ENCODE measurements at regions not wholly inside any gene's neighbourhood (a gene's known extent, or its start where the extent isn't known, plus 50 kb on each side); places are given as distances from the start of the nearest gene placed in this dataset.

DNA sequence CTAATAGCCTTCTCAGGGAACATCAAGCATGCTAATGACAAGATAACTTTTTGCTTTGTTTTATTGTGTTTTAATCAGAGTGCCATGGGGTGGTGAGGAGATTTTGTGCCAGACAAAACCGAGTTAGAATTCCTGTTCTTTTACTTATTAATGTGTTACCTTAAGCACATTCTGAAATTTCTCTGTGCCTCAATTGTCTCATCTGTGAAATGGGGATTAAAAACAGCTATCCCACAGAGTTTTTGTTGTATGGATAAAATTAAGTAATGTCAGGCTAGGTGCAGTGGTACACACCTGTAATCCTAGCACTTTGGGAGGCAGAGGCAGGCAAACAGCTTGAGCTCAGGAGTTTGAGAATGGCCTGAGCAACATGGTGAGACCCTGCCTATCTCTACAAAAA, 138.0 kb downstream of the PROX1 start:
- no peak overlapping the region for H3K27ac ChIP-seq (ENCODE audit: low read depth, low read length)
- no peaks in the 10 kb centered on the region for H3K9me3 ChIP-seq (ENCODE audit: control insufficient read depth, insufficient read depth, low read length)
- no peaks in the 10 kb centered on the region for H3K79me2 ChIP-seq (ENCODE audit: control insufficient read depth, low read length)
- no peak overlapping the region for H3K4me2 ChIP-seq (ENCODE audit: low read length)
- H4K20me1 ChIP-seq (ENCODE audit: control insufficient read depth, insufficient read depth, low read depth, low read length), result no peaks in the 10 kb centered on the region
- H3F3A ChIP-seq (ENCODE audit: control insufficient read depth, insufficient read depth), result no peaks in the 10 kb centered on the region
- TF ChIP-seq, protein P1, sequence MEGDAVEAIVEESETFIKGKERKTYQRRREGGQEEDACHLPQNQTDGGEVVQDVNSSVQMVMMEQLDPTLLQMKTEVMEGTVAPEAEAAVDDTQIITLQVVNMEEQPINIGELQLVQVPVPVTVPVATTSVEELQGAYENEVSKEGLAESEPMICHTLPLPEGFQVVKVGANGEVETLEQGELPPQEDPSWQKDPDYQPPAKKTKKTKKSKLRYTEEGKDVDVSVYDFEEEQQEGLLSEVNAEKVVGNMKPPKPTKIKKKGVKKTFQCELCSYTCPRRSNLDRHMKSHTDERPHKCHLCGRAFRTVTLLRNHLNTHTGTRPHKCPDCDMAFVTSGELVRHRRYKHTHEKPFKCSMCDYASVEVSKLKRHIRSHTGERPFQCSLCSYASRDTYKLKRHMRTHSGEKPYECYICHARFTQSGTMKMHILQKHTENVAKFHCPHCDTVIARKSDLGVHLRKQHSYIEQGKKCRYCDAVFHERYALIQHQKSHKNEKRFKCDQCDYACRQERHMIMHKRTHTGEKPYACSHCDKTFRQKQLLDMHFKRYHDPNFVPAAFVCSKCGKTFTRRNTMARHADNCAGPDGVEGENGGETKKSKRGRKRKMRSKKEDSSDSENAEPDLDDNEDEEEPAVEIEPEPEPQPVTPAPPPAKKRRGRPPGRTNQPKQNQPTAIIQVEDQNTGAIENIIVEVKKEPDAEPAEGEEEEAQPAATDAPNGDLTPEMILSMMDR (IDR thresholded peaks at IDR 0.05; ENCODE audit: low read depth, low read length, poor library complexity, severe bottlenecking), result no peak
- no peak for TF ChIP-seq EZH2phosphoT487 (IDR thresholded peaks at IDR 0.05; ENCODE audit: borderline replicate concordance, low read length)
- H3K36me3 ChIP-seq (ENCODE audit: control insufficient read depth, low read length), result no peaks in the 10 kb centered on the region
- H3K4me3 ChIP-seq (ENCODE audit: low read length), result no peak overlapping the region
- no peaks in the 10 kb centered on the region for H3K9me2 ChIP-seq (replicated peaks; ENCODE audit: control insufficient read depth, low read length)
- H3K4me1 ChIP-seq (ENCODE audit: control insufficient read depth, low read length), result no peaks in the 10 kb centered on the region
- H3K27me3 ChIP-seq (ENCODE audit: control insufficient read depth, low read length), result no peaks in the 10 kb centered on the region

- Histone ChIP-seq H3K9me2 (replicated peaks; ENCODE audit: control insufficient read depth, low read length) (no peaks in the 10 kb centered on the region), H3F3A (ENCODE audit: control insufficient read depth, insufficient read depth) (no peaks in the 10 kb centered on the region), H3K79me2 (ENCODE audit: control insufficient read depth, low read length) (no peaks in the 10 kb centered on the region), H3K27ac (ENCODE audit: low read depth, low read length) (no peak overlapping the region), H3K27me3 (ENCODE audit: control insufficient read depth, low read length) (peaks cover 5% of the 10 kb centered on the region; the same call in 1 of the 2 replicates), H3K9me3 (ENCODE audit: control insufficient read depth, insufficient read depth, low read length) (no peaks in the 10 kb centered on the region), H3K4me1 (ENCODE audit: control insufficient read depth, low read length) (no peaks in the 10 kb centered on the region), H3K36me3 (ENCODE audit: control insufficient read depth, low read length) (no peaks in the 10 kb centered on the region), H3K4me2 (ENCODE audit: low read length) (no peak overlapping the region), H4K20me1 (ENCODE audit: control insufficient read depth, insufficient read depth, low read depth, low read length) (no peaks in the 10 kb centered on the region), H3K4me3 (ENCODE audit: low read length) (no peak overlapping the region)
- no peak for TF ChIP-seq EZH2phosphoT487 (IDR thresholded peaks at IDR 0.05; ENCODE audit: borderline replicate concordance, low read length)
- TF ChIP-seq, protein P1 (IDR thresholded peaks at IDR 0.05; ENCODE audit: low read depth, low read length, poor library complexity, severe bottlenecking), result no peak
These were observed 138.9 kb downstream of the PROX1 start for GRCh38 chr1:214126697-214127146.

DNA sequence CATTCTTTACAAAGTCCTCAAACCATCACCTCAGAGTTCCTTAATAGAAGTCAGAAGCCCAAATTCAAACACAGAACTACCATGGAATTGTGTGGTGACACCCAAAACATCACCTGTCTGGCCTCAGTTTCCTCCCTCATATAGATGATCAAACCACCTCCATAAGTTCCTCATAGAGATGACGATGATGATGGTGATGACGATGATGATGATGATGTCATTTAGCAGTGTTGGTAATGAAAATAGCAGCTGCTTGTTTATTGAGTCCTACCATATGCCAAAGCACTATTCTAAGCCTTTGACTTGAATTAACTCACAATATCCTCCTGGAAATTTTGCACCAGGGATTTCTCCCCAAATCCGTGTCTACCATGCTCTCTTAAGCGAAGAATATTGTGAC, 139.9 kb downstream of the PROX1 start:
- no peaks in the 10 kb centered on the region for H3K79me2 ChIP-seq (ENCODE audit: control insufficient read depth, low read length)
- H3K4me2 ChIP-seq (ENCODE audit: low read length), result no peak overlapping the region
- H3K4me1 ChIP-seq (ENCODE audit: control insufficient read depth, low read length), result no peaks in the 10 kb centered on the region
- no peaks in the 10 kb centered on the region for H3F3A ChIP-seq (ENCODE audit: control insufficient read depth, insufficient read depth)
- H4K20me1 ChIP-seq (ENCODE audit: control insufficient read depth, insufficient read depth, low read depth, low read length), result no peaks in the 10 kb centered on the region
- no peaks in the 10 kb centered on the region for H3K9me3 ChIP-seq (ENCODE audit: control insufficient read depth, insufficient read depth, low read length)
- H3K4me3 ChIP-seq (ENCODE audit: low read length), result no peak overlapping the region
- no peaks in the 10 kb centered on the region for H3K36me3 ChIP-seq (ENCODE audit: control insufficient read depth, low read length)
- TF ChIP-seq, protein P1 (IDR thresholded peaks at IDR 0.05; ENCODE audit: low read depth, low read length, poor library complexity, severe bottlenecking), result no peak
- no peak for TF ChIP-seq EZH2phosphoT487 (IDR thresholded peaks at IDR 0.05; ENCODE audit: borderline replicate concordance, low read length)
- no peaks in the 10 kb centered on the region for H3K9me2 ChIP-seq (replicated peaks; ENCODE audit: control insufficient read depth, low read length)
- H3K27ac ChIP-seq (ENCODE audit: low read depth, low read length), result no peak overlapping the region
- H3K27me3 ChIP-seq (ENCODE audit: control insufficient read depth, low read length), result peaks cover 5% of the 10 kb centered on the region; the same call in 1 of the 2 replicates

Data from DOHH2 (cell line).